ENCODE measurements at regions not wholly inside any gene's neighbourhood (a gene's known extent, or its start where the extent isn't known, plus 50 kb on each side); places are given as distances from the start of the nearest gene placed in this dataset.

GRCh38 chr21:31395791-31396190 is 51.7 kb upstream of the TIAM1 start:
- no peak overlapping the region for H3K9ac ChIP-seq (ENCODE audit: control insufficient read depth, insufficient read depth, low read length)
- ChIA-PET CTCF (no interaction called here), RAD21 (ENCODE audit: unreplicated experiment) (no interaction called here), POLR2A (no interaction called here), SMC1A (ENCODE audit: uncharacterized antibody, unreplicated experiment) (no interaction called here)
- H3K27ac ChIP-seq (ENCODE audit: control insufficient read depth, insufficient read depth), result no peak overlapping the region
- BruUV-seq (replicated peaks), result no TSS peak
- no peaks in the 10 kb centered on the region for H4K20me1 ChIP-seq (ENCODE audit: control insufficient read depth, insufficient read depth)
- H3K36me3 ChIP-seq (ENCODE audit: control insufficient read depth in 2 of 2, insufficient read depth in 2 of 2, low read length in 1 of 2), result no peaks in the 10 kb centered on the region
- in situ Hi-C loops (cut with MboI) (no loop called here), intact Hi-C loops (cut with micrococcal nuclease; ENCODE audit: unreplicated experiment) (no loop called here)
- H3K9me3 ChIP-seq (replicated peaks; ENCODE audit: control insufficient read depth, insufficient read depth, low read length), result no peaks in the 10 kb centered on the region
- DNase-seq (ENCODE audit: low read depth, low spot score) (no peak), ATAC-seq (no peak), FAIRE-seq (no peak)
- WGBS (ENCODE audit: insufficient coverage, insufficient replicate concordance, low lambda C conversion rate, missing lambda C conversion rate), result 32% methylated on average over 2 of the region's 2 CpGs
- H3K79me2 ChIP-seq (ENCODE audit: control insufficient read depth, insufficient read depth, low read length), result no peaks in the 10 kb centered on the region
- H3K4me1 ChIP-seq (ENCODE audit: control insufficient read depth, insufficient read depth, low read length), result no peaks in the 10 kb centered on the region
- H3K4me3 ChIP-seq, result no peak overlapping the region
- H3K4me2 ChIP-seq (ENCODE audit: control insufficient read depth, insufficient read depth), result no peak overlapping the region
- H3K27me3 ChIP-seq (replicated peaks in 1 of 2; ENCODE audit: control insufficient read depth in 2 of 2, insufficient read depth in 2 of 2, low read length in 1 of 2), result no peaks in the 10 kb centered on the region
- no peak overlapping the region for H2AFZ ChIP-seq (ENCODE audit: control insufficient read depth, low read depth, low read length)
- no peak for TF ChIP-seq RAD21 (IDR thresholded peaks at IDR 0.05; ENCODE audit: insufficient read depth, low read depth, low read length)
- no peak for TF ChIP-seq CBX5 (IDR thresholded peaks at IDR 0.05; ENCODE audit: low read depth)
- TF ChIP-seq WRNIP1 (IDR thresholded peaks at IDR 0.05; ENCODE audit: borderline replicate concordance, low read depth, low read length), result no peak
- no peak for TF ChIP-seq NKRF (conservative IDR thresholded peaks at IDR 0.05)
- TF ChIP-seq IKZF1 (conservative IDR thresholded peaks at IDR 0.05), result no peak
- TF ChIP-seq PML (IDR thresholded peaks at IDR 0.05; ENCODE audit: low read length), result no peak
- no peak for TF ChIP-seq RB1 (IDR thresholded peaks at IDR 0.05; ENCODE audit: borderline replicate concordance)
- TF ChIP-seq ZNF687 (IDR thresholded peaks at IDR 0.05), result no peak
- no peak for TF ChIP-seq ZNF207 (IDR thresholded peaks at IDR 0.05; ENCODE audit: borderline replicate concordance)
- TF ChIP-seq ZBTB40 (IDR thresholded peaks at IDR 0.05; ENCODE audit: borderline replicate concordance), result no peak
- TF ChIP-seq NFYB (IDR thresholded peaks at IDR 0.05; ENCODE audit: insufficient read depth, low read depth, low read length), result no peak
- no peak for TF ChIP-seq TCF3 (IDR thresholded peaks at IDR 0.05; ENCODE audit: borderline replicate concordance, insufficient read depth, low read depth, low read length)
